ENCODE measurements at regions not wholly inside any gene's neighbourhood (a gene's known extent, or its start where the extent isn't known, plus 50 kb on each side); places are given as distances from the start of the nearest gene placed in this dataset.

GRCh38 chr1:4318720-4319119 lies 335.7 kb upstream of the AJAP1 start:
- Histone ChIP-seq H3K27ac (ENCODE audit: low read depth in 1 of 2, low read length in 2 of 2) (no peak overlapping the region), H3K4me3 (ENCODE audit: low read depth in 1 of 3, low read length in 3 of 3) (no peak overlapping the region), H3K27me3 (ENCODE audit: control insufficient read depth in 4 of 4, insufficient read depth in 4 of 4, low read length in 3 of 4) (peaks cover 0 to 3% (median 0%) of the 10 kb centered on the region in 4 donors), H3K9ac (ENCODE audit: low read depth in 1 of 2, low read length in 2 of 2) (no peak overlapping the region), H3K36me3 (ENCODE audit: control insufficient read depth in 4 of 4, insufficient read depth in 3 of 4, low read depth in 1 of 4, low read length in 3 of 4) (no peaks in the 10 kb centered on the region), H3K9me3 (ENCODE audit: control insufficient read depth in 4 of 4, low read length in 3 of 4) (peaks cover 0 to 9% (median 4%) of the 10 kb centered on the region in 4 donors), H3K4me1 (ENCODE audit: control insufficient read depth in 4 of 4, insufficient read depth in 4 of 4, low read length in 3 of 4) (no peaks in the 10 kb centered on the region)
- no peak for DNase-seq (ENCODE audit: low spot score)
- WGBS = 78% methylated on average over 8 of the region's 8 CpGs
- TF ChIP-seq NR2F2 (IDR thresholded peaks at IDR 0.05) (no peak), TAF1 (conservative IDR thresholded peaks at IDR 0.05) (no peak), FOXA1 (IDR thresholded peaks at IDR 0.05) (no peak), JUND (IDR thresholded peaks at IDR 0.05) (no peak), HNF4G (IDR thresholded peaks at IDR 0.05) (no peak), GABPA (IDR thresholded peaks at IDR 0.05 in 1 of 2, conservative IDR thresholded peaks at IDR 0.05 in 1 of 2) (no peak), FOXA2 (IDR thresholded peaks at IDR 0.05) (no peak), MAX (IDR thresholded peaks at IDR 0.05) (no peak), ATF3 (IDR thresholded peaks at IDR 0.05) (no peak), RAD21 (IDR thresholded peaks at IDR 0.05) (no peak), SP1 (IDR thresholded peaks at IDR 0.05) (no peak), REST (IDR thresholded peaks at IDR 0.05) (no peak), YY1 (IDR thresholded peaks at IDR 0.05) (no peak)

- no peak overlapping the region for H3K9ac ChIP-seq (ENCODE audit: low read depth in 1 of 2, low read length in 2 of 2)
- WGBS = 56% methylated on average over 2 of the region's 2 CpGs
- H3K36me3 ChIP-seq (ENCODE audit: control insufficient read depth in 4 of 4, insufficient read depth in 3 of 4, low read depth in 1 of 4, low read length in 3 of 4) = no peaks in the 10 kb centered on the region
- no peak for DNase-seq (ENCODE audit: low spot score)
- H3K4me3 ChIP-seq (ENCODE audit: low read depth in 1 of 3, low read length in 3 of 3) = no peak overlapping the region
- peaks cover 0 to 3% (median 0%) of the 10 kb centered on the region in 4 donors for H3K27me3 ChIP-seq (ENCODE audit: control insufficient read depth in 4 of 4, insufficient read depth in 4 of 4, low read length in 3 of 4)
- no peak for TF ChIP-seq CTCF (IDR thresholded peaks at IDR 0.05; ENCODE audit: low read depth, low read length, missing input control)
- H3K4me1 ChIP-seq (ENCODE audit: control insufficient read depth in 4 of 4, insufficient read depth in 4 of 4, low read length in 3 of 4) = no peaks in the 10 kb centered on the region
- no peak overlapping the region for H3K27ac ChIP-seq (ENCODE audit: low read depth in 1 of 2, low read length in 2 of 2)
- peaks cover 0 to 4% (median 0%) of the 10 kb centered on the region in 4 donors for H3K9me3 ChIP-seq (ENCODE audit: control insufficient read depth in 4 of 4, low read length in 3 of 4)
These were observed 334.9 kb upstream of the AJAP1 start for GRCh38 chr1:4319496-4319895.

GRCh38 chr1:4322881-4323280 lies 331.5 kb upstream of the AJAP1 start:
- Histone ChIP-seq H3K27me3 (ENCODE audit: control insufficient read depth in 4 of 4, insufficient read depth in 4 of 4, low read length in 3 of 4) (peaks cover 0 to 3% (median 0%) of the 10 kb centered on the region in 4 donors), H3K4me3 (ENCODE audit: low read depth in 1 of 3, low read length in 3 of 3) (no peak overlapping the region), H3K27ac (ENCODE audit: low read depth in 1 of 2, low read length in 2 of 2) (no peak overlapping the region), H3K9ac (ENCODE audit: low read depth in 1 of 2, low read length in 2 of 2) (no peak overlapping the region), H3K36me3 (ENCODE audit: control insufficient read depth in 4 of 4, insufficient read depth in 3 of 4, low read depth in 1 of 4, low read length in 3 of 4) (no peaks in the 10 kb centered on the region), H3K9me3 (ENCODE audit: control insufficient read depth in 4 of 4, low read length in 3 of 4) (no peaks in the 10 kb centered on the region), H3K4me1 (ENCODE audit: control insufficient read depth in 4 of 4, insufficient read depth in 4 of 4, low read length in 3 of 4) (no peaks in the 10 kb centered on the region)
- DNase-seq (ENCODE audit: low spot score) = no peak
- 74% methylated on average over 7 of the region's 7 CpGs for whole genome bisulfite sequencing
- no peak for TF ChIP-seq RAD21 (IDR thresholded peaks at IDR 0.05)
- TF ChIP-seq CTCF (IDR thresholded peaks at IDR 0.05; ENCODE audit: low read depth, low read length, missing input control) = no peak
- no peak for TF ChIP-seq JUND (IDR thresholded peaks at IDR 0.05)
- TF ChIP-seq EGR1 (IDR thresholded peaks at IDR 0.05; ENCODE audit: low read depth in 2 of 2) = no peak
- TF ChIP-seq NR2F2 (IDR thresholded peaks at IDR 0.05) = no peak
- no peak for TF ChIP-seq ATF3 (IDR thresholded peaks at IDR 0.05)
- no peak for TF ChIP-seq ZBTB33 (IDR thresholded peaks at IDR 0.05)
- no peak for TF ChIP-seq YY1 (IDR thresholded peaks at IDR 0.05)
- no peak for TF ChIP-seq HNF4G (IDR thresholded peaks at IDR 0.05)
- no peak for TF ChIP-seq FOXA2 (IDR thresholded peaks at IDR 0.05)
- no peak for TF ChIP-seq TAF1 (conservative IDR thresholded peaks at IDR 0.05)
- no peak for TF ChIP-seq MAX (IDR thresholded peaks at IDR 0.05)
- no peak for TF ChIP-seq SP1 (IDR thresholded peaks at IDR 0.05)
